ENCODE measurements at regions not wholly inside any gene's neighbourhood (a gene's known extent, or its start where the extent isn't known, plus 50 kb on each side); places are given as distances from the start of the nearest gene placed in this dataset.

GRCh38 chr18:64490207-64490606 is 341.3 kb upstream of the LINC00305 start:
- Mint-ChIP-seq H3K27me3 (no peaks in the 10 kb centered on the region), H3K4me3 (no peak overlapping the region), H3K9me3 (peaks cover 5 to 10% of the 10 kb centered on the region in 2 donors), H3K27ac (no peak overlapping the region), H3K36me3 (ENCODE audit: insufficient read depth) (no peaks in the 10 kb centered on the region), H3K4me1 (ENCODE audit: low read depth in 2 of 2) (no peaks in the 10 kb centered on the region)
- no peak for ATAC-seq (replicated peaks)
- no peak for DNase-seq

- ATAC-seq (replicated peaks) (no peak), DNase-seq (no peak)
- no peak overlapping the region for H3K4me3 Mint-ChIP-seq
- H3K27me3 Mint-ChIP-seq, result no peaks in the 10 kb centered on the region
- H3K36me3 Mint-ChIP-seq (ENCODE audit: insufficient read depth), result no peaks in the 10 kb centered on the region
- H3K27ac Mint-ChIP-seq, result no peak overlapping the region
- peaks cover 3 to 10% of the 10 kb centered on the region in 2 donors for H3K9me3 Mint-ChIP-seq
- no peaks in the 10 kb centered on the region for H3K4me1 Mint-ChIP-seq (ENCODE audit: low read depth in 2 of 2)
Measured at GRCh38 chr18:64488698-64489097, 339.8 kb upstream of the LINC00305 start.

GRCh38 chr18:64474773-64475172 is 325.9 kb upstream of the LINC00305 start:
- no peak for ATAC-seq (replicated peaks)
- H3K9me3 Mint-ChIP-seq, result peaks cover 8 to 11% of the 10 kb centered on the region in 2 donors
- no peak overlapping the region for H3K27ac Mint-ChIP-seq
- H3K4me3 Mint-ChIP-seq, result no peak overlapping the region
- no peaks in the 10 kb centered on the region for H3K36me3 Mint-ChIP-seq (ENCODE audit: insufficient read depth)
- no peaks in the 10 kb centered on the region for H3K4me1 Mint-ChIP-seq (ENCODE audit: low read depth in 2 of 2)
- H3K27me3 Mint-ChIP-seq, result no peaks in the 10 kb centered on the region
- no peak for DNase-seq

- H3K27ac Mint-ChIP-seq, result no peak overlapping the region
- H3K27me3 Mint-ChIP-seq, result no peaks in the 10 kb centered on the region
- DNase-seq (no peak), ATAC-seq (replicated peaks) (no peak)
- no peak overlapping the region for H3K4me3 Mint-ChIP-seq
- H3K36me3 Mint-ChIP-seq (ENCODE audit: insufficient read depth), result no peaks in the 10 kb centered on the region
- peaks cover 11 to 12% of the 10 kb centered on the region in 2 donors for H3K9me3 Mint-ChIP-seq
- no peaks in the 10 kb centered on the region for H3K4me1 Mint-ChIP-seq (ENCODE audit: low read depth in 2 of 2)
Measured at GRCh38 chr18:64474255-64474654, 325.4 kb upstream of the LINC00305 start.

GRCh38 chr18:64449434-64449833 is 300.5 kb upstream of the LINC00305 start:
- Mint-ChIP-seq H3K27me3 (no peaks in the 10 kb centered on the region), H3K27ac (no peak overlapping the region), H3K4me1 (ENCODE audit: low read depth in 2 of 2) (no peaks in the 10 kb centered on the region), H3K4me3 (no peak overlapping the region), H3K36me3 (ENCODE audit: insufficient read depth) (no peaks in the 10 kb centered on the region), H3K9me3 (peaks cover 3 to 15% of the 10 kb centered on the region in 2 donors)
- ATAC-seq (replicated peaks), result no peak
- no peak for DNase-seq

- DNase-seq (no peak), ATAC-seq (replicated peaks) (no peak)
- H3K4me1 Mint-ChIP-seq (ENCODE audit: low read depth in 2 of 2), result no peaks in the 10 kb centered on the region
Measured at GRCh38 chr18:64444819-64445218, 295.9 kb upstream of the LINC00305 start.

GRCh38 chr18:64438178-64438577 is 289.3 kb upstream of the LINC00305 start:
- Mint-ChIP-seq H3K27me3 (no peaks in the 10 kb centered on the region), H3K4me3 (no peak overlapping the region), H3K27ac (no peak overlapping the region), H3K9me3 (peaks cover 23 to 27% of the 10 kb centered on the region in 2 donors), H3K36me3 (ENCODE audit: insufficient read depth) (no peaks in the 10 kb centered on the region), H3K4me1 (ENCODE audit: low read depth in 2 of 2) (no peaks in the 10 kb centered on the region)
- no peak for ATAC-seq (replicated peaks)
- DNase-seq, result no peak

More at GRCh38 chr18:64444819-64445218, 295.9 kb upstream of the LINC00305 start:
- Mint-ChIP-seq H3K27ac (no peak overlapping the region), H3K36me3 (ENCODE audit: insufficient read depth) (no peaks in the 10 kb centered on the region), H3K4me3 (no peak overlapping the region), H3K9me3 (peaks cover 13 to 16% of the 10 kb centered on the region in 2 donors), H3K27me3 (no peaks in the 10 kb centered on the region)

- H3K27ac Mint-ChIP-seq, result no peak overlapping the region
- no peaks in the 10 kb centered on the region for H3K4me1 Mint-ChIP-seq (ENCODE audit: low read depth in 2 of 2)
Measured at GRCh38 chr18:64436111-64436510, 287.2 kb upstream of the LINC00305 start.

GRCh38 chr18:64419156-64419555 is 270.3 kb upstream of the LINC00305 start:
- H3K4me3 Mint-ChIP-seq, result no peak overlapping the region
- no peak for DNase-seq
- ATAC-seq (replicated peaks), result no peak

More at GRCh38 chr18:64436111-64436510, 287.2 kb upstream of the LINC00305 start:
- no peaks in the 10 kb centered on the region for H3K36me3 Mint-ChIP-seq (ENCODE audit: insufficient read depth)
- no peak overlapping the region for H3K4me3 Mint-ChIP-seq
- H3K27me3 Mint-ChIP-seq, result no peaks in the 10 kb centered on the region
- H3K9me3 Mint-ChIP-seq, result peaks cover 16 to 31% of the 10 kb centered on the region in 2 donors
- ATAC-seq (replicated peaks) (no peak), DNase-seq (no peak)

GRCh38 chr18:64416990-64417389 is 268.1 kb upstream of the LINC00305 start:
- Mint-ChIP-seq H3K36me3 (ENCODE audit: insufficient read depth) (no peaks in the 10 kb centered on the region), H3K9me3 (peaks cover 0 to 2% of the 10 kb centered on the region in 2 donors), H3K4me1 (ENCODE audit: low read depth in 2 of 2) (no peaks in the 10 kb centered on the region), H3K27me3 (no peaks in the 10 kb centered on the region), H3K4me3 (no peak overlapping the region), H3K27ac (no peak overlapping the region)
- no peak for ATAC-seq (replicated peaks)
- no peak for DNase-seq

More at GRCh38 chr18:64419156-64419555, 270.3 kb upstream of the LINC00305 start:
- no peaks in the 10 kb centered on the region for H3K27me3 Mint-ChIP-seq
- no peak overlapping the region for H3K27ac Mint-ChIP-seq
- no peaks in the 10 kb centered on the region for H3K4me1 Mint-ChIP-seq (ENCODE audit: low read depth in 2 of 2)
- H3K36me3 Mint-ChIP-seq (ENCODE audit: insufficient read depth), result no peaks in the 10 kb centered on the region
- H3K9me3 Mint-ChIP-seq, result peaks cover 0 to 2% of the 10 kb centered on the region in 2 donors

GRCh38 chr18:64415218-64415617 is 266.3 kb upstream of the LINC00305 start:
- no peak for DNase-seq
- Mint-ChIP-seq H3K27me3 (no peaks in the 10 kb centered on the region), H3K9me3 (peaks cover 0 to 4% of the 10 kb centered on the region in 2 donors), H3K4me1 (ENCODE audit: low read depth in 2 of 2) (no peaks in the 10 kb centered on the region), H3K27ac (no peak overlapping the region), H3K4me3 (no peak overlapping the region), H3K36me3 (ENCODE audit: insufficient read depth) (no peaks in the 10 kb centered on the region)
- no peak for ATAC-seq (replicated peaks)

- DNase-seq, result no peak
Measured at GRCh38 chr18:64410685-64411084, 261.8 kb upstream of the LINC00305 start.

GRCh38 chr18:64409511-64409910 is 260.6 kb upstream of the LINC00305 start:
- H3K36me3 Mint-ChIP-seq (ENCODE audit: insufficient read depth), result no peaks in the 10 kb centered on the region
- H3K9me3 Mint-ChIP-seq, result peaks cover 0 to 2% of the 10 kb centered on the region in 2 donors
- DNase-seq, result no peak
- H3K27ac Mint-ChIP-seq, result no peak overlapping the region
- H3K27me3 Mint-ChIP-seq, result no peaks in the 10 kb centered on the region
- ATAC-seq (replicated peaks), result no peak
- no peak overlapping the region for H3K4me3 Mint-ChIP-seq
- no peaks in the 10 kb centered on the region for H3K4me1 Mint-ChIP-seq (ENCODE audit: low read depth in 2 of 2)

More at GRCh38 chr18:64410685-64411084, 261.8 kb upstream of the LINC00305 start:
- ATAC-seq (replicated peaks), result no peak
- H3K9me3 Mint-ChIP-seq, result peaks cover 0 to 4% of the 10 kb centered on the region in 2 donors
- no peaks in the 10 kb centered on the region for H3K36me3 Mint-ChIP-seq (ENCODE audit: insufficient read depth)
- no peak overlapping the region for H3K27ac Mint-ChIP-seq
- H3K27me3 Mint-ChIP-seq, result no peaks in the 10 kb centered on the region
- no peak overlapping the region for H3K4me3 Mint-ChIP-seq
- no peaks in the 10 kb centered on the region for H3K4me1 Mint-ChIP-seq (ENCODE audit: low read depth in 2 of 2)

GRCh38 chr18:64407606-64408005 is 258.7 kb upstream of the LINC00305 start:
- no peak for ATAC-seq (replicated peaks)
- H3K4me3 Mint-ChIP-seq, result no peak overlapping the region

GRCh38 chr18:64405161-64405560 is 256.3 kb upstream of the LINC00305 start:
- ATAC-seq (replicated peaks), result no peak

More at GRCh38 chr18:64407606-64408005, 258.7 kb upstream of the LINC00305 start:
- H3K4me1 Mint-ChIP-seq (ENCODE audit: low read depth in 2 of 2), result no peaks in the 10 kb centered on the region
- no peak for DNase-seq
- H3K9me3 Mint-ChIP-seq, result peaks cover 0 to 2% of the 10 kb centered on the region in 2 donors
- H3K27me3 Mint-ChIP-seq, result no peaks in the 10 kb centered on the region
- H3K27ac Mint-ChIP-seq, result no peak overlapping the region
- H3K36me3 Mint-ChIP-seq (ENCODE audit: insufficient read depth), result no peaks in the 10 kb centered on the region

More at GRCh38 chr18:64405161-64405560, 256.3 kb upstream of the LINC00305 start:
- H3K36me3 Mint-ChIP-seq (ENCODE audit: insufficient read depth), result no peaks in the 10 kb centered on the region
- H3K4me1 Mint-ChIP-seq (ENCODE audit: low read depth in 2 of 2), result no peaks in the 10 kb centered on the region
- no peak overlapping the region for H3K27ac Mint-ChIP-seq
- DNase-seq, result no peak
- H3K9me3 Mint-ChIP-seq, result no peaks in the 10 kb centered on the region
- H3K27me3 Mint-ChIP-seq, result no peaks in the 10 kb centered on the region
- no peak overlapping the region for H3K4me3 Mint-ChIP-seq

Data from effector memory CD8-positive, alpha-beta T cell (primary cell).